ENCODE measurements at regions not wholly inside any gene's neighbourhood (a gene's known extent, or its start where the extent isn't known, plus 50 kb on each side); places are given as distances from the start of the nearest gene placed in this dataset.

- no peak overlapping the region for H3K27ac ChIP-seq
- H3K4me1 ChIP-seq: no peaks in the 10 kb centered on the region
- H3K27me3 ChIP-seq: no peaks in the 10 kb centered on the region
- intact Hi-C loops (cut with DNase I; ENCODE audit: low total_unique reads): no loop called here
- no peaks in the 10 kb centered on the region for H3K36me3 ChIP-seq
- 82% methylated on average over 8 of the region's 8 CpGs; no CpG with 5 or more reads in 1 of the 2 donors for WGBS, 2 donors (ENCODE audit: low coverage in 1 of 2)
- TF ChIP-seq POLR2AphosphoS5 (IDR thresholded peaks at IDR 0.05) (no peak), EP300 (IDR thresholded peaks at IDR 0.05; ENCODE audit: low read depth) (no peak), POLR2A (IDR thresholded peaks at IDR 0.05) (no peak)
- TF ChIP-seq, protein P1, sequence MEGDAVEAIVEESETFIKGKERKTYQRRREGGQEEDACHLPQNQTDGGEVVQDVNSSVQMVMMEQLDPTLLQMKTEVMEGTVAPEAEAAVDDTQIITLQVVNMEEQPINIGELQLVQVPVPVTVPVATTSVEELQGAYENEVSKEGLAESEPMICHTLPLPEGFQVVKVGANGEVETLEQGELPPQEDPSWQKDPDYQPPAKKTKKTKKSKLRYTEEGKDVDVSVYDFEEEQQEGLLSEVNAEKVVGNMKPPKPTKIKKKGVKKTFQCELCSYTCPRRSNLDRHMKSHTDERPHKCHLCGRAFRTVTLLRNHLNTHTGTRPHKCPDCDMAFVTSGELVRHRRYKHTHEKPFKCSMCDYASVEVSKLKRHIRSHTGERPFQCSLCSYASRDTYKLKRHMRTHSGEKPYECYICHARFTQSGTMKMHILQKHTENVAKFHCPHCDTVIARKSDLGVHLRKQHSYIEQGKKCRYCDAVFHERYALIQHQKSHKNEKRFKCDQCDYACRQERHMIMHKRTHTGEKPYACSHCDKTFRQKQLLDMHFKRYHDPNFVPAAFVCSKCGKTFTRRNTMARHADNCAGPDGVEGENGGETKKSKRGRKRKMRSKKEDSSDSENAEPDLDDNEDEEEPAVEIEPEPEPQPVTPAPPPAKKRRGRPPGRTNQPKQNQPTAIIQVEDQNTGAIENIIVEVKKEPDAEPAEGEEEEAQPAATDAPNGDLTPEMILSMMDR (IDR thresholded peaks at IDR 0.05): no peak
- H3K9me3 ChIP-seq: peaks cover 10 to 30% of the 10 kb centered on the region in 2 donors
- in situ Hi-C loops (cut with MboI; ENCODE audit: low pct_ligation_motif_present in 1 of 4, low pct_unique_long_range_greater_than_20kb in 1 of 4, low sequenced_read_pairs in 3 of 4): no loop called here
- no peak overlapping the region for H3K4me3 ChIP-seq
- no peak for DNase-seq
Measured at GRCh38 chr6:148671085-148671484, 75.7 kb upstream of the UST start.

GRCh38 chr6:148671952-148672351, 74.9 kb upstream of the UST start:
- in situ Hi-C loops (cut with MboI; ENCODE audit: low pct_ligation_motif_present in 1 of 4, low pct_unique_long_range_greater_than_20kb in 1 of 4, low sequenced_read_pairs in 3 of 4): no loop called here

GRCh38 chr6:148674306-148674705, 72.5 kb upstream of the UST start:
- WGBS, 2 donors (ENCODE audit: low coverage in 1 of 2): 79 to 100% methylated on average over 1 of the region's 1 CpG
- Histone ChIP-seq H3K27me3 (no peaks in the 10 kb centered on the region), H3K4me1 (no peaks in the 10 kb centered on the region), H3K9me3 (peaks cover 3 to 13% of the 10 kb centered on the region in 2 donors), H3K4me3 (no peak overlapping the region), H3K36me3 (no peaks in the 10 kb centered on the region), H3K27ac (no peak overlapping the region)
- intact Hi-C loops (cut with DNase I; ENCODE audit: low total_unique reads) (no loop called here), in situ Hi-C loops (cut with MboI; ENCODE audit: low pct_ligation_motif_present in 1 of 4, low pct_unique_long_range_greater_than_20kb in 1 of 4, low sequenced_read_pairs in 3 of 4) (no loop called here)
- TF ChIP-seq EP300 (IDR thresholded peaks at IDR 0.05; ENCODE audit: low read depth) (no peak), POLR2AphosphoS5 (IDR thresholded peaks at IDR 0.05) (no peak), POLR2A (IDR thresholded peaks at IDR 0.05) (no peak)
- TF ChIP-seq, protein P1 (IDR thresholded peaks at IDR 0.05): no peak
- DNase-seq: no peak

More at GRCh38 chr6:148671952-148672351, 74.9 kb upstream of the UST start:
- no peak for TF ChIP-seq POLR2AphosphoS5 (IDR thresholded peaks at IDR 0.05)
- TF ChIP-seq POLR2A (IDR thresholded peaks at IDR 0.05): no peak
- no peak for TF ChIP-seq EP300 (IDR thresholded peaks at IDR 0.05; ENCODE audit: low read depth)
- TF ChIP-seq, protein P1 (IDR thresholded peaks at IDR 0.05): no peak
- Histone ChIP-seq H3K27ac (no peak overlapping the region), H3K9me3 (peaks cover 5 to 23% of the 10 kb centered on the region in 2 donors), H3K27me3 (no peaks in the 10 kb centered on the region), H3K36me3 (no peaks in the 10 kb centered on the region), H3K4me3 (no peak overlapping the region), H3K4me1 (no peaks in the 10 kb centered on the region)
- no peak for DNase-seq
- intact Hi-C loops (cut with DNase I; ENCODE audit: low total_unique reads): no loop called here

DNA sequence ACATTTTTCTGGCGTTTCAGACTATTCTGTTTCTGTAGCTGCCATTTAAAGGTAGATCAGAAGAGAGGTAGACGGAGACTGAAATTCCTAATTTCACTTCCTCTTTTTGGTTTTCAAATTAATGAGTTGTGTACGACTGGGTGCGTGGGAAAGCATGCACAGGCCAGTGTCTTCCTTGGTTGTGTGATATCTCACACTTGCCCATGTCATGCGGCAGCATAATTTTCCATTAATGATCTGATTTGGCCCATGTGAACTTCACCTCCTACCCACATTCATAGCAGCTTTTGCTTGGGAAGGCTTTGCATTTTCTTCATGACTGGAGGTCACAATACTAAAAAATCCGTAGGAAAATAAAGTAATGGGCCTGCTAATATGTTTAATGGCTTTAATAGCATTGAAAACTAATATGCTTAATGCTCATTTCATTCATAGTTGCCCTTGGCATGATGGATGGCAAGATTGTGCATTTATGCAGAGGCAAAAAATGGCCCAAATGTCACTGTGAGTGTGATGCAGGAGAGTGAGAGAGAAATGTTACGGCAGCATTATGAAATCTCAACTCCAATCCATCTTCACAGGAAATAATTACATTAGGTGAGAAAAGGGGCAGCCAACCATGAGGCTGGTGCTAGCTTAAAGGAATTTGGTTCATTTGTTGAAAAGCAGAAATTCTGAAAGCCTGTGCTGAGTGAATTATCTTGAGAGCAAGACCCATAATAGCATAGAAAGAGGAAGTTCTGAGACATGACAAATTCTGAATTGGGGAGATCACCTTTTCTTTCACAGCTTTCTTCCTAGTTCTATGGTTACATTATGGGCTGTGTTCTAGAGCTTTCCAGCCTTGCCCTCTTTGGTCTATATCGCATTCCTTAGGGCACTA, 69.0 kb upstream of the UST start:
- Histone ChIP-seq H3K4me1 (no peaks in the 10 kb centered on the region), H3K9me3 (no peaks in the 10 kb centered on the region), H3K4me3 (no peak overlapping the region), H3K27me3 (no peaks in the 10 kb centered on the region), H3K27ac (no peak overlapping the region), H3K36me3 (no peaks in the 10 kb centered on the region)
- no peak for DNase-seq
- no peak for TF ChIP-seq EP300 (IDR thresholded peaks at IDR 0.05; ENCODE audit: low read depth)
- TF ChIP-seq, protein P1 (IDR thresholded peaks at IDR 0.05): no peak
- TF ChIP-seq POLR2A (IDR thresholded peaks at IDR 0.05): no peak
- in situ Hi-C loops (cut with MboI; ENCODE audit: low pct_ligation_motif_present in 1 of 4, low pct_unique_long_range_greater_than_20kb in 1 of 4, low sequenced_read_pairs in 3 of 4): no loop called here
- intact Hi-C loops (cut with DNase I; ENCODE audit: low total_unique reads): no loop called here
- WGBS, 2 donors (ENCODE audit: low coverage in 1 of 2): 71 to 72% methylated on average over 7 to 8 of the region's 8 CpGs

Measured in transverse colon (tissue), 4 donors.